Common myeloid progenitor, CD34-positive (primary cell): ENCODE measurements at regions not wholly inside any gene's neighbourhood (a gene's known extent, or its start where the extent isn't known, plus 50 kb on each side); places are given as distances from the start of the nearest gene placed in this dataset.

Experiments
- CTCF ChIA-PET: fragments of 350-600 bp; sonication (Branson Sonifier 250); formaldehyde crosslinking; loops from one replicate; lab custom pipeline; 2021; ENCODE audit warnings: antibody characterized with exemption; lab: Charles Lee
- POLR2A ChIA-PET: fragments of 350-600 bp; sonication (Branson Sonifier 250); formaldehyde crosslinking; loops from one replicate; lab custom pipeline; 2021; ENCODE audit warnings: antibody characterized with exemption; lab: Charles Lee
- DNase-seq, 3 donors: peaks; one replicate each; pipeline versions ENCODE4 v3.0.0 to v3.0.0-alpha.2; 2013
- H3K27ac ChIP-seq, 2 experiments: 1 replicate in 1 of 2; 2 replicates in 1 of 2; pipeline ENCODE4 v1.7.0; 2013; ENCODE audit warnings: inconsistent platforms in 2 of 2, low read length in 2 of 2, mild to moderate bottlenecking in 2 of 2, low read depth in 1 of 2, moderate library complexity in 1 of 2; ENCODE audit not compliant: severe bottlenecking in 2 of 2, insufficient read depth in 1 of 2, poor library complexity in 1 of 2
- H3K27me3 ChIP-seq, 5 experiments: replicated peaks in 2 of 5; 1 replicate in 3 of 5; 2 replicates in 2 of 5; pipeline versions ENCODE4 v1.6.1 to v1.7.0; 2013; ENCODE audit warnings: low read length in 4 of 5, mild to moderate bottlenecking in 2 of 5, moderate library complexity in 2 of 5, inconsistent platforms in 1 of 5; ENCODE audit not compliant: insufficient read depth in 5 of 5, control insufficient read depth in 4 of 5
- H3K36me3 ChIP-seq, 4 experiments: 1 replicate in 2 of 4; 2 replicates in 2 of 4; pipeline versions ENCODE4 v1.6.1 to v1.7.0; 2013; ENCODE audit warnings: low read length in 3 of 4, control low read depth in 1 of 4, mild to moderate bottlenecking in 1 of 4; ENCODE audit not compliant: control insufficient read depth in 4 of 4, insufficient read depth in 4 of 4
- H3K4me1 ChIP-seq, 4 experiments: 1 replicate in 3 of 4; 2 replicates in 1 of 4; pipeline versions ENCODE4 v1.6.1 to v1.7.1; 2013; ENCODE audit warnings: low read length in 3 of 4, mild to moderate bottlenecking in 3 of 4, control low read depth in 1 of 4, inconsistent platforms in 1 of 4, moderate library complexity in 1 of 4; ENCODE audit not compliant: control insufficient read depth in 4 of 4, insufficient read depth in 4 of 4; ENCODE audit errors: control extremely low read depth in 1 of 4
- H3K4me3 ChIP-seq, 7 experiments: 1 replicate in 4 of 7; 2 replicates in 3 of 7; pipeline versions ENCODE4 v1.5.1 to v1.7.0; 2013; ENCODE audit warnings: mild to moderate bottlenecking in 7 of 7, low read length in 6 of 7, moderate library complexity in 6 of 7, inconsistent platforms in 2 of 7, low read depth in 2 of 7, control low read depth in 1 of 7; ENCODE audit not compliant: insufficient read depth in 4 of 7, control insufficient read depth in 1 of 7; ENCODE audit errors: extremely low read depth in 1 of 7
- H3K9me3 ChIP-seq, 5 experiments: 1 replicate in 4 of 5; 2 replicates in 1 of 5; pipeline versions ENCODE4 v1.6.1 to v1.7.1; 2013; ENCODE audit warnings: low read length in 4 of 5, mild to moderate bottlenecking in 2 of 5, inconsistent platforms in 1 of 5, low read depth in 1 of 5, moderate library complexity in 1 of 5; ENCODE audit not compliant: control insufficient read depth in 4 of 5, insufficient read depth in 2 of 5; ENCODE audit errors: control extremely low read depth in 1 of 5
- WGBS: methylation state at CpG from one replicate; pipeline ENCODE4 v1.1.5; 2013; ENCODE audit not compliant: insufficient coverage; 5-methylcytosine and 5-hydroxymethylcytosine counted together

DNA sequence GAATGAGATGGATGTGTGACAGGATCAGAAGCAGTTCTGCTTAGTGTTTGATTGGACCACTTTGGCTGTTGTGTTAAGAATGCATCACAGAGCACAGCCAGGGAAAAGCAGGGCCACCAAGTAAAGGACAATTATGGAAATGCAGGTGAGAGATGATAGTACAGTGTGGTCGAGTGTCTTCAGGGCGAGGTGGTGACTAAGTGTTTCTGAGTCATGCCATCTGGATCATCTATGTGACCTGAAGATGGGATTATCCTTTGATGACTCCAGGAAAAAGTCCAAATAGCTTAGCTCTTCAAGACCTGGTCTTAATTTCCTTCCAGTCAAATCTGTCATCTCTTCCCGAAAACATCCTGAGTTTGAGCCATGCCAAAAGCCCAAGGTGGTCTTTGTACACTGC, 523.2 kb upstream of the IGFBP3 start:
- H3K36me3 ChIP-seq = no peaks in the 10 kb centered on the region
- DNase-seq = no peak
- WGBS = 94% methylated on average over 2 of the region's 3 CpGs
- ChIA-PET CTCF (no interaction called here), POLR2A (interaction anchor here (0.6 kb wide), 1 partner anchor 23 kb away, joined by 3 read pairs; no protein-coding TSS in a partner anchor)
- H3K4me1 ChIP-seq = no peaks in the 10 kb centered on the region
- H3K9me3 ChIP-seq = peaks cover 0 to 7% (median 0%) of the 10 kb centered on the region in 5 experiments
- H3K27me3 ChIP-seq = no peaks in the 10 kb centered on the region
- H3K4me3 ChIP-seq = no peak overlapping the region
- H3K27ac ChIP-seq = no peak overlapping the region

- CTCF ChIA-PET = no interaction called here
- H3K9me3 ChIP-seq = peaks cover 0 to 7% (median 4%) of the 10 kb centered on the region in 5 experiments
- H3K36me3 ChIP-seq = no peaks in the 10 kb centered on the region
- DNase-seq = no peak
- H3K4me1 ChIP-seq = no peaks in the 10 kb centered on the region
- H3K4me3 ChIP-seq = no peak overlapping the region
- WGBS = 96% methylated on average over 4 of the region's 6 CpGs
- no peaks in the 10 kb centered on the region for H3K27me3 ChIP-seq
- no peak overlapping the region for H3K27ac ChIP-seq
- POLR2A ChIA-PET = no interaction called here
Observed at GRCh38 chr7:46440186-46440585, 519.1 kb upstream of the IGFBP3 start.

- Histone ChIP-seq H3K36me3 (no peaks in the 10 kb centered on the region), H3K4me3 (no peak overlapping the region), H3K9me3 (peaks cover 0 to 5% (median 0%) of the 10 kb centered on the region in 5 experiments), H3K4me1 (no peaks in the 10 kb centered on the region), H3K27ac (no peak overlapping the region), H3K27me3 (no peaks in the 10 kb centered on the region)
- WGBS = 54% methylated on average over 2 of the region's 4 CpGs
- ChIA-PET CTCF (no interaction called here), POLR2A (no interaction called here)
- DNase-seq = no peak
Observed at GRCh38 chr7:46432708-46433107, 511.6 kb upstream of the IGFBP3 start.

DNA sequence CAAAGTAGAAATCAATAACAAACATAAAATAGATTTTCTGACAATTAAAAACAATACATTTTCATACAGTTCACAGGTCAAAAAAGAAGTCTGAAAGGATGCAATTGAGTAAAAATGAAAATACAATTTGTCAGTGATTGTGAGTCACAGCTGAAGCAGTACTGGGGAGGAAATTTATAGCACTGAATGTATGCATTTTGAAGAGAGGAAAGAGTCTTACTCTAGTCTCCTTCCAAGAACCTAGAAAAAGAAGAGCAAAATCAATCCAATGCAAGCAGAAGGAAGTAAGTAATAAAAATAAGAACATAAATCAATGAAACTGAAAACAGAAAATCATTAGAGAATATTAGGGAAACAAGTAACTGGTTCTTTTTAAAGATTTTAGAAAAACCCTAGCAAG, 507.2 kb upstream of the IGFBP3 start:
- H3K9me3 ChIP-seq = peaks cover 0 to 3% (median 0%) of the 10 kb centered on the region in 5 experiments
- H3K27me3 ChIP-seq = peaks cover 0 to 3% (median 0%) of the 10 kb centered on the region in 5 experiments
- no peak overlapping the region for H3K4me3 ChIP-seq
- ChIA-PET POLR2A (no interaction called here), CTCF (no interaction called here)
- no peaks in the 10 kb centered on the region for H3K36me3 ChIP-seq
- H3K4me1 ChIP-seq = no peaks in the 10 kb centered on the region
- no peak for DNase-seq
- H3K27ac ChIP-seq = no peak overlapping the region

DNA sequence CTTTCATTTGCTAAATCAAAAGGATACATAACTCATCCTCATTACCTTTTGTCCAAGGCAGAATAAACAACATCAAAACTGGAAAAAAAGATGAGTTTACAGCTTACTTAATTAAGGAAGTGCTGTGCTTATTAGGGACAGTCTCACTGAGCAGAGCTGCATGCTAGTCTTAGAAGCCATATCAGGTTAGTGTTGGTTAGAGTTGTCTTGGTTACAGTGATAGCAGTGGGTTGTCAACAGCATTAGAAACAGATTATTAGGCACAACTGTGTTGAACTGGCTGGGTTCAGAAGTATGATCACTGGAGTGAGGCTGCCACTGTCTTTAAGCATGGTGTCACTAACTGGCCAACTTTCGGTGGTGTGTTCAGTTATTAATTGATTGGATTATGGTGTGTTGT, 503.9 kb upstream of the IGFBP3 start:
- ChIA-PET POLR2A (no interaction called here), CTCF (no interaction called here)

DNA sequence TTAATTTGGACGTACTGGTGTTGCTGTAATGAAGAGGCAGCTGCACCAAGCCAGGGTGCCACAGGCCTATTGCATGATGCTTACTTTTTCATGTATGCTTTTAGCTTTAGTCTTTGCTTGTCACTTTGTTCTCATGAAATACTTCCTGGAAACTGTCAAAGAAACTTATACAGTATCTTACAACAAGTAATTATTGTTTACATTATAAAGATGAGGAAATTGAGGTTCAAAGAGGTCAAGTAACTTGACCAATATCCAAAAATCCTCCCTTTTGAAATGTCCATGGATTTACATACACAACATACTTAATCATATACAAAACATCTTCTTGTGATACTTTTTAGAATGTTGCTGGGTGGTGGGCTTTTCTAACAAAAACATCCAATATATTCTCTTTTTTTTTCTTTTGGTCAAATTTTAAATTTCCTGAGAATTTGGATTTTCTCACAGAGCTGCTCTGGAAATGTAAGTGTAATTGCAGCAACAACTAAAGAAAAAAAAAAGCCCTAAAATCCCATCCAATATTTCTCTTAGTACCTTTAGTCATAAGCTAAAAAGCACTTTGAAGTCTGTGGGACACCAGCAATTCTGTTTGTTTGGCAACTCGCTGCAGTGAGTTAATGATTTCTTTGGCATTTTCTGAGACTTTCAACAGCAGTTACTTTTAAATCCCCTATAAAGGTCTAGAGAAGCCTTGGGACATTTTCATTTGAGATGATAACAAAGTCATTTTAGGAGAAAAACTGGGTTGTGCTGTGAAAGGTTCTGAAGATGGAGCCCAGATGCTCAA, 500.6 kb upstream of the IGFBP3 start:
- Histone ChIP-seq H3K4me1 (no peaks in the 10 kb centered on the region), H3K27me3 (peaks cover 0 to 3% (median 0%) of the 10 kb centered on the region in 5 experiments), H3K27ac (no peak overlapping the region), H3K36me3 (no peaks in the 10 kb centered on the region), H3K4me3 (no peak overlapping the region), H3K9me3 (peaks cover 0 to 3% (median 0%) of the 10 kb centered on the region in 5 experiments)
- CTCF ChIA-PET = no interaction called here
- POLR2A ChIA-PET = interaction anchor here (0.5 kb wide), 1 partner anchor 23 kb away, joined by 3 read pairs; no protein-coding TSS in a partner anchor
- DNase-seq = no peak
- WGBS = 100% methylated on average over 1 of the region's 2 CpGs

More for the DNA sequence above, 503.9 kb upstream of the IGFBP3 start:
- H3K27me3 ChIP-seq = peaks cover 0 to 3% (median 0%) of the 10 kb centered on the region in 5 experiments
- no peak for DNase-seq
- no peak overlapping the region for H3K4me3 ChIP-seq
- WGBS = no CpG with 5 or more reads among the region's 1 CpG
- H3K4me1 ChIP-seq = no peaks in the 10 kb centered on the region
- no peaks in the 10 kb centered on the region for H3K36me3 ChIP-seq
- no peak overlapping the region for H3K27ac ChIP-seq
- H3K9me3 ChIP-seq = peaks cover 0 to 3% (median 0%) of the 10 kb centered on the region in 5 experiments

- ChIA-PET CTCF (no interaction called here), POLR2A (no interaction called here)
- Histone ChIP-seq H3K27me3 (no peaks in the 10 kb centered on the region), H3K4me3 (no peak overlapping the region), H3K27ac (no peak overlapping the region), H3K9me3 (no peaks in the 10 kb centered on the region), H3K36me3 (no peaks in the 10 kb centered on the region), H3K4me1 (no peaks in the 10 kb centered on the region)
- 40% methylated on average over 1 of the region's 2 CpGs for WGBS
- DNase-seq = no peak
Observed at GRCh38 chr7:46414946-46415345, 493.9 kb upstream of the IGFBP3 start.
